CD4-positive, alpha-beta memory T cell (primary cell): ENCODE measurements at regions not wholly inside any gene's neighbourhood (a gene's known extent, or its start where the extent isn't known, plus 50 kb on each side); places are given as distances from the start of the nearest gene placed in this dataset.

Experiments used
- CTCF ChIA-PET: fragments of 350-600 bp; sonication (Branson Sonifier 250); formaldehyde crosslinking; loops from one replicate; lab custom pipeline; 2021; ENCODE audit warnings: inconsistent platforms; ENCODE audit not compliant: partially characterized antibody; lab: Charles Lee
- POLR2A ChIA-PET: fragments of 350-600 bp; sonication (Branson Sonifier 250); formaldehyde crosslinking; loops from one replicate; lab custom pipeline; 2021; ENCODE audit not compliant: partially characterized antibody; lab: Charles Lee
- DNase-seq, 5 donors: peaks; one replicate each; pipeline versions ENCODE4 v3.0.0 to v3.0.0-alpha.2; 2020 to 2022; ENCODE audit warnings: mixed read lengths in 1 of 5
- H3K27ac ChIP-seq: one replicate; pipeline ENCODE4 v1.7.0; 2013; ENCODE audit warnings: low read depth, low read length
- H3K27me3 ChIP-seq: 2 replicates; pipeline ENCODE4 v1.7.0; 2013; ENCODE audit warnings: mild to moderate bottlenecking, low read length, moderate library complexity; ENCODE audit not compliant: insufficient read depth
- H3K36me3 ChIP-seq: 2 replicates; pipeline ENCODE4 v1.7.0; 2013; ENCODE audit warnings: mild to moderate bottlenecking, low read length, moderate library complexity; ENCODE audit not compliant: insufficient read depth
- H3K4me1 ChIP-seq: 2 replicates; pipeline ENCODE4 v1.7.0; 2013; ENCODE audit warnings: mild to moderate bottlenecking, low read length, moderate library complexity; ENCODE audit not compliant: insufficient read depth
- H3K4me3 ChIP-seq, 2 donors: one replicate each; pipeline ENCODE4 v1.7.0; 2013; ENCODE audit warnings: low read length in 2 of 2, mild to moderate bottlenecking in 1 of 2
- H3K9me3 ChIP-seq, 2 donors: one replicate each; pipeline ENCODE4 v1.7.0; 2013; ENCODE audit warnings: low read length in 2 of 2, control low read depth in 1 of 2; ENCODE audit not compliant: control insufficient read depth in 1 of 2
- H3K27ac Mint-ChIP-seq, 7 donors: one replicate each; pipeline ENCODE4 v1.8.0; 2020 to 2021; ENCODE audit warnings: mixed read lengths in 7 of 7, mild to moderate bottlenecking in 6 of 7, inconsistent platforms in 3 of 7, moderate library complexity in 3 of 7
- H3K27me3 Mint-ChIP-seq, 2 donors: one replicate each; pipeline ENCODE4 v1.8.0; 2020 to 2021; ENCODE audit warnings: mixed read lengths in 2 of 2
- H3K36me3 Mint-ChIP-seq, 2 donors: one replicate each; pipeline ENCODE4 v1.8.0; 2020 to 2021; ENCODE audit warnings: mixed read lengths in 2 of 2, inconsistent platforms in 1 of 2, mild to moderate bottlenecking in 1 of 2
- H3K4me1 Mint-ChIP-seq, 4 donors: one replicate each; pipeline ENCODE4 v1.8.0; 2020 to 2021; ENCODE audit warnings: mixed read lengths in 4 of 4, mild to moderate bottlenecking in 1 of 4
- H3K4me3 Mint-ChIP-seq, 8 donors: one replicate each; pipeline ENCODE4 v1.8.0; 2020 to 2021; ENCODE audit warnings: mixed read lengths in 8 of 8, mild to moderate bottlenecking in 7 of 8, moderate library complexity in 6 of 8, inconsistent platforms in 3 of 8
- H3K9me3 Mint-ChIP-seq, 8 donors: one replicate each; pipeline ENCODE4 v1.8.0; 2020 to 2021; ENCODE audit warnings: mixed read lengths in 8 of 8, mild to moderate bottlenecking in 5 of 8, inconsistent platforms in 3 of 8, moderate library complexity in 1 of 8
- intact Hi-C: fragments of 100-400 bp; cut with micrococcal nuclease; formaldehyde crosslinking; loops from one replicate; pipeline ENCODE4 v1.15.1; 2023

DNA sequence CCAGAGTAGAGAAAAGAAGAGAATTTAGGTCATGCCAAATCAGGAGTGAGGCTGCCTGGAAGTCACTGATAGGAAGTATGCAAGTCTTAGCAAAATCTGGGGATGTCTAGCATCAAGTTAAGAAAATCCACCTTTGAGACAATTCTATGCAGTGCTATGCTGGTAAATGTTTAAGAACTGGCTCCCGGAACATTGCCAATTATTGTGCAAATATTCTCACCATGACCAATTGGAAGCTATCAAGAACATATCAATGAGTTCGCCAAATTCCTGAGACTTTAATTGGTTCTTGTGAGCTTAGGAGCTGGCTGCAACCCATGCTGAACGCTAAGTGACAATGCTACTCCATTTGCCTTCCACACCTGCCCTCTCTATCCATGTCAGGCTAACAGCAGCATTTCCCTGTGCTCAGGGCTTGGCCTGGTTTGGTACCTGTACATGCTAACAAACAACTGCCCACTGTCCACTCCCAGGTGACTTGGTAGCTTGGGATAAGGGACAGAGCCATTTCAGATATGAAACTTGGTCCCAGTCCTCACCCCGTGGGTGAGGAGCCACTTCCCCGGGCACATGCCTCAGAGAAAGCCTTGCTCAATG, 172.9 kb upstream of the KLHL29 start:
- Histone ChIP-seq H3K9me3 (no peaks in the 10 kb centered on the region), H3K27me3 (no peaks in the 10 kb centered on the region), H3K4me3 (no peak overlapping the region), H3K36me3 (no peaks in the 10 kb centered on the region), H3K27ac (no peak overlapping the region), H3K4me1 (no peaks in the 10 kb centered on the region)
- Mint-ChIP-seq H3K4me1 (no peaks in the 10 kb centered on the region), H3K27me3 (peaks cover 0 to 5% of the 10 kb centered on the region in 2 donors), H3K9me3 (peaks cover 0 to 5% (median 2%) of the 10 kb centered on the region in 8 donors), H3K4me3 (no peak overlapping the region), H3K36me3 (no peaks in the 10 kb centered on the region), H3K27ac (peak overlapping the region in 1 of 7 donors; percentile 49)
- no peak for DNase-seq
- intact Hi-C loops, result no loop called here
- CTCF ChIA-PET, result no interaction called here
- POLR2A ChIA-PET, result no interaction called here

DNA sequence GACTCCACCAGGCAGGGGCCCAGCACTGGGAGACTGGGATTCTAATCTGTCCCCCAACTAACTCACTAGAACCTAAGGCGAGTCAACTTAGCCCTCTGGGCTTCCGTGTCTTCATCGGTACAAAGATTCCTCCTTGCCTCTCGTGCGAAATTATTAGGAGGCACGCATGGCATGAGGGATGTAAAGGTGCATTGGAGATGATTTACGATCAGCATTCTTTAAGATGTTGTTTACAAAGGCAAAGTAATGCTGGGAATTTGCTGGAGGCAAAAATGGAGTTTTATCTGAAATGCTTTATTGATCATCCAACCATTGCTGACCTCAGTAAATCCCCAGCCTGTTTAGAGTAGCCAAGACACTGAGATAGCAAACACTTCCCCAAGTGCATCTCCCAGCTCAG, 171.8 kb upstream of the KLHL29 start:
- Mint-ChIP-seq H3K4me1 (no peaks in the 10 kb centered on the region), H3K4me3 (no peak overlapping the region), H3K27ac (no peak overlapping the region), H3K9me3 (peaks cover 0 to 5% (median 2%) of the 10 kb centered on the region in 8 donors), H3K27me3 (peaks cover 0 to 3% of the 10 kb centered on the region in 2 donors), H3K36me3 (no peaks in the 10 kb centered on the region)
- no peak overlapping the region for H3K27ac ChIP-seq
- ChIA-PET POLR2A (no interaction called here), CTCF (no interaction called here)
- no peaks in the 10 kb centered on the region for H3K4me1 ChIP-seq
- no peaks in the 10 kb centered on the region for H3K27me3 ChIP-seq
- intact Hi-C loops, result no loop called here
- H3K36me3 ChIP-seq, result no peaks in the 10 kb centered on the region
- H3K4me3 ChIP-seq, result no peak overlapping the region
- no peak for DNase-seq
- H3K9me3 ChIP-seq, result no peaks in the 10 kb centered on the region

DNA sequence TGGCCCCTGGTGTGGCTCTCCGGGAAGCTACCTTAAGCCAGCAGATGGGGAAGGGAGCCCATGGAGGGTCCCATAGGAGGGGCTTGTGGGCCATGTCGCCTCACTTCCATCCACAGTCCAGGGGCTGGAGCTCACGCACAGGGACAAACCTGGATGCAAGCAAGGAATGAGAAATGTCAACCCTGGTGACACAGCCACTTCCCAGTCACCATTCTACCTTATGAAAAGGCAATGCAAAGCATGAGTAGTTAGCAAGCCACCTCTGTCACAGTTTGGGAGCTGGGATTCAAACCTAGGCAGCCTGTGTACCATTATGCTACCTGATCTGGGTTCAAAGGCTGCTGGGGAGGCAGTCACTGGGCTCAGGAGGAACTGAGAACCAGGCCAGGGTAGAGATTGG, 170.0 kb upstream of the KLHL29 start:
- peaks cover 0 to 3% of the 10 kb centered on the region in 2 donors for H3K27me3 Mint-ChIP-seq
- H3K9me3 Mint-ChIP-seq, result peaks cover 0 to 5% (median 2%) of the 10 kb centered on the region in 8 donors
- no peak overlapping the region for H3K27ac ChIP-seq
- intact Hi-C loops, result no loop called here
- no peaks in the 10 kb centered on the region for H3K27me3 ChIP-seq
- ChIA-PET CTCF (no interaction called here), POLR2A (no interaction called here)
- no peaks in the 10 kb centered on the region for H3K36me3 Mint-ChIP-seq
- H3K36me3 ChIP-seq, result no peaks in the 10 kb centered on the region
- H3K4me3 Mint-ChIP-seq, result no peak overlapping the region
- no peaks in the 10 kb centered on the region for H3K4me1 Mint-ChIP-seq
- H3K27ac Mint-ChIP-seq, result no peak overlapping the region
- DNase-seq, result no peak
- H3K4me1 ChIP-seq, result no peaks in the 10 kb centered on the region
- no peaks in the 10 kb centered on the region for H3K9me3 ChIP-seq
- no peak overlapping the region for H3K4me3 ChIP-seq

DNA sequence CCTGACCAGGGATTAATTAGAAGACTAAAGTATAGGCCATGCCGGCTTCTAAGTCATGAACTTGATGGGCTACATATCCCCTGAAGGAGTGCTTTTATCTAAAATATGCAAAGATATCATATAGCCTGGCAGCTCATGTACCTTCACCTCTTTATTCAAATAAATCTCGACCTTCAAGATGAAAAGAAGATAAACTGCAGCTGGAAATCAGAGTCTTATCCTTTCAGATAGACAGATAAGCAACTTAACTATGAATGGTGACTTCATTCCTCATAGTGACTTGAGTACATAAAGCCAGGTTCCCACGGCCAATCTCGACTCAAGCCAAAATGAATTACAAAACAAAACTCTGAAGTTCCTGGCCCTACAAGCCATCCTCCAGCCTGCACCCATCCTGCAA, 165.3 kb upstream of the KLHL29 start:
- Mint-ChIP-seq H3K36me3 (no peaks in the 10 kb centered on the region), H3K27me3 (peaks cover 0 to 1% of the 10 kb centered on the region in 2 donors), H3K4me1 (no peaks in the 10 kb centered on the region), H3K9me3 (peaks cover 0 to 4% (median 2%) of the 10 kb centered on the region in 8 donors), H3K4me3 (no peak overlapping the region), H3K27ac (no peak overlapping the region)
- Histone ChIP-seq H3K27ac (no peak overlapping the region), H3K4me1 (no peaks in the 10 kb centered on the region), H3K9me3 (no peaks in the 10 kb centered on the region), H3K27me3 (no peaks in the 10 kb centered on the region), H3K4me3 (no peak overlapping the region), H3K36me3 (no peaks in the 10 kb centered on the region)
- DNase-seq, result no peak
- POLR2A ChIA-PET, result no interaction called here
- CTCF ChIA-PET, result no interaction called here
- intact Hi-C loops, result no loop called here

DNA sequence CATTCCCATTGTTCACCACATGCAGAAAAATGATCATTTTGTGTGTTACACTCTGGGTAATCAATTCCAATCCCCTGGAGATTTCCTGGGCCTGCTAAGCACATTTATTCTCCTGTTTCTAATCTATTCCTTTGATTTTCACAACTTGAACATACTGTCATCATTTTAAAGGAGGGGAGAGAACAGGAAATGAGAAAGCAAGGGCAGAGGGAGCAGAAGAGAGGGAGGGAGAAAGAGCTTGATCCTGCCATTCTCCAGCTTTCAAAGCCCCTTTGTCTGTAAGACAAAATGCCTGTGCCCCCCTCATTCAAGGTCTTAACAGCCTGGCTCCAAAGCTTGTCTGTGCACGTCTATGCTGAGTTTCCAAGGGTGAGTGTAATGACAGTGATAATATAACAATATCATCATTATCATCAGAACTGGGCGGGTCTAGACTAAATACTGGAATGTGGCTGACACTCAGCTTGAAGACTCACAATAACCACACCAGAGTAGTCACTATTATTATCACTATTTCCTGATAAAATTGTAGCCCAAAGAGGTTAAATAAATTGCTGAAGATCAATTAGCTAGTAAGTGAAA, 164.4 kb upstream of the KLHL29 start:
- H3K4me3 ChIP-seq, result no peak overlapping the region
- CTCF ChIA-PET, result no interaction called here
- no peak for DNase-seq
- POLR2A ChIA-PET, result no interaction called here
- Mint-ChIP-seq H3K27me3 (peaks cover 0 to 1% of the 10 kb centered on the region in 2 donors), H3K4me1 (no peaks in the 10 kb centered on the region), H3K36me3 (no peaks in the 10 kb centered on the region), H3K27ac (no peak overlapping the region), H3K4me3 (no peak overlapping the region), H3K9me3 (peaks cover 0 to 4% (median under 1%) of the 10 kb centered on the region in 8 donors)
- no peaks in the 10 kb centered on the region for H3K27me3 ChIP-seq
- intact Hi-C loops, result no loop called here
- H3K9me3 ChIP-seq, result no peaks in the 10 kb centered on the region
- no peaks in the 10 kb centered on the region for H3K4me1 ChIP-seq
- H3K27ac ChIP-seq, result no peak overlapping the region
- no peaks in the 10 kb centered on the region for H3K36me3 ChIP-seq

DNA sequence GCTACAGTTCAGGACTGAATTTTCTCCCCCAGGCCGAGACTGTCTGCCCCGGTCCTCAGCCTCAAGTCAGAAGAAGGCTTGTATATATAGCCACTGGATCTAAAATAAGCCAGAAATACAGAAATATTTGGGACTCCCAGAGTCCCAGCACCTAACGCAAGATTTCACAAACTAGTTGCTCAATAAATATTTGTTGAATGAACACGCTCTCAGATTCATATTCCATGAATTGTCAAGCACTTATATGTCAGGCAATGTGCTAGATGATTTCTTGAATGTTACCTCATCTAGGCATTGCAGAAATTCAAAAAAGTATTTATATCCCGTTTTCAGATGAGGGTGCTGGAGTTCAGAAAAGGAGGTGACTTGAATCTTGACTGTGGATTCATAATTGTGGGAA, 163.7 kb upstream of the KLHL29 start:
- no peaks in the 10 kb centered on the region for H3K27me3 ChIP-seq
- no peak overlapping the region for H3K4me3 ChIP-seq
- no peaks in the 10 kb centered on the region for H3K27me3 Mint-ChIP-seq
- no peaks in the 10 kb centered on the region for H3K4me1 Mint-ChIP-seq
- no peaks in the 10 kb centered on the region for H3K36me3 Mint-ChIP-seq
- no peaks in the 10 kb centered on the region for H3K9me3 Mint-ChIP-seq
- H3K27ac ChIP-seq, result no peak overlapping the region
- no peak overlapping the region for H3K27ac Mint-ChIP-seq
- no peak for DNase-seq
- intact Hi-C loops, result no loop called here
- no peaks in the 10 kb centered on the region for H3K9me3 ChIP-seq
- H3K4me3 Mint-ChIP-seq, result no peak overlapping the region
- CTCF ChIA-PET, result no interaction called here
- H3K4me1 ChIP-seq, result no peaks in the 10 kb centered on the region
- POLR2A ChIA-PET, result no interaction called here
- H3K36me3 ChIP-seq, result no peaks in the 10 kb centered on the region

DNA sequence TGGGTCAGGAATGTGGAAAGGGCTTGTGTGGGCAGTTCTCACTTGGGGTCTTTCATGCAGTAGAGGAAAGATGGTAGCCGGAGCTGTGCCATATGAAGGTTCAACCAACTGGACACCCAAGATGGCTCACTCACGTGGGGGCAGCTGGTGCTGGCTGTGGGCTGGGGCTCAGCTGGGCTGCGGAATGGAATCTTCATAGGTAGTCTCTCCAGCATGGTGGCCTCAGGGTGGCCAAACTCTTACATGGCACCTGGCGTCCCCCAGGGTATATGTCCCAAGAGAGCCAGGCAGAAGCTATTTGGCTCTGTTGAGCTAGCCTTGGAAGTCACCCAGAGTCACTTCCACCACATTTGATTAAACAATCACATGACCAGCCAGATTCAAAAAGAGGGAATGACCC, 163.1 kb upstream of the KLHL29 start:
- H3K4me3 Mint-ChIP-seq, result no peak overlapping the region
- Histone ChIP-seq H3K36me3 (no peaks in the 10 kb centered on the region), H3K4me3 (no peak overlapping the region), H3K4me1 (no peaks in the 10 kb centered on the region), H3K27ac (no peak overlapping the region), H3K9me3 (no peaks in the 10 kb centered on the region), H3K27me3 (no peaks in the 10 kb centered on the region)
- H3K9me3 Mint-ChIP-seq, result no peaks in the 10 kb centered on the region
- H3K4me1 Mint-ChIP-seq, result no peaks in the 10 kb centered on the region
- intact Hi-C loops, result no loop called here
- POLR2A ChIA-PET, result no interaction called here
- DNase-seq, result no peak
- CTCF ChIA-PET, result no interaction called here
- no peak overlapping the region for H3K27ac Mint-ChIP-seq
- H3K36me3 Mint-ChIP-seq, result no peaks in the 10 kb centered on the region
- no peaks in the 10 kb centered on the region for H3K27me3 Mint-ChIP-seq
